ENCODE measurements at regions not wholly inside any gene's neighbourhood (a gene's known extent, or its start where the extent isn't known, plus 50 kb on each side); places are given as distances from the start of the nearest gene placed in this dataset.

- H3K27me3 Mint-ChIP-seq (ENCODE audit: unreplicated experiment), result peaks cover 2% of the 10 kb centered on the region
- no peak overlapping the region for H3K4me3 Mint-ChIP-seq (ENCODE audit: unreplicated experiment)
- no peaks in the 10 kb centered on the region for H3K4me1 Mint-ChIP-seq (ENCODE audit: low read depth, unreplicated experiment)
- H3K9me3 Mint-ChIP-seq (ENCODE audit: unreplicated experiment), result no peaks in the 10 kb centered on the region
- DNase-seq, result no peak
- no peak for TF ChIP-seq CTCF (IDR thresholded peaks at IDR 0.05; ENCODE audit: partially characterized antibody, unreplicated experiment)
- no peak overlapping the region for H3K27ac Mint-ChIP-seq (ENCODE audit: unreplicated experiment)
- no peaks in the 10 kb centered on the region for H3K36me3 Mint-ChIP-seq (ENCODE audit: unreplicated experiment)
These were observed 267.1 kb downstream of the UTP18 start for GRCh38 chr17:51527225-51527982.

DNA sequence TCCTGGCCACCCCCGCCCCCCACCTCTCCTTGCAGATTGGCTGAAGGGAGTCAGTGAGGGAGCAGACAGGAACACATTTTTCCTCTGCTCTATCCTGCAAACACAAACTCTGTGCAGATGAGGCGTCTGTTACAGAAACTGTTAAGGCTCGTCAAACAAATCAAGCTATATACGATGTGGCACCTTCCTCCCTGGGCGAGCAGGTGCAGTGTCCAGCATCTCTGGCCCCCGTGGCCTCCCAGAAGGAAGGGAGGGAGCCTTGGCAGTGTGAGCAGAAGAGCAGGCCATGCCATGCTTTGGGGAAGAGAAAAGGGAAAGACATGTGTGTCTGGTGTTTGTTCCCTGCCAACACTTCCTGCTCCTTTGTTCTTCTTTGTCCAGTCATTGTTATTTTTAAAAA, 267.8 kb downstream of the UTP18 start:
- Mint-ChIP-seq H3K9me3 (ENCODE audit: unreplicated experiment) (no peaks in the 10 kb centered on the region), H3K4me1 (ENCODE audit: low read depth, unreplicated experiment) (no peaks in the 10 kb centered on the region), H3K27ac (ENCODE audit: unreplicated experiment) (no peak overlapping the region), H3K36me3 (ENCODE audit: unreplicated experiment) (no peaks in the 10 kb centered on the region), H3K4me3 (ENCODE audit: unreplicated experiment) (no peak overlapping the region), H3K27me3 (ENCODE audit: unreplicated experiment) (peaks cover 2% of the 10 kb centered on the region)
- TF ChIP-seq CTCF (IDR thresholded peaks at IDR 0.05; ENCODE audit: partially characterized antibody, unreplicated experiment), result no peak
- no peak for DNase-seq

GRCh38 chr17:51533219-51533618, 272.9 kb downstream of the UTP18 start:
- H3K4me1 Mint-ChIP-seq (ENCODE audit: low read depth, unreplicated experiment), result no peaks in the 10 kb centered on the region
- H3K27me3 Mint-ChIP-seq (ENCODE audit: unreplicated experiment), result no peaks in the 10 kb centered on the region
- no peak overlapping the region for H3K27ac Mint-ChIP-seq (ENCODE audit: unreplicated experiment)
- DNase-seq, result no peak
- no peaks in the 10 kb centered on the region for H3K36me3 Mint-ChIP-seq (ENCODE audit: unreplicated experiment)
- no peak overlapping the region for H3K4me3 Mint-ChIP-seq (ENCODE audit: unreplicated experiment)
- no peaks in the 10 kb centered on the region for H3K9me3 Mint-ChIP-seq (ENCODE audit: unreplicated experiment)
- TF ChIP-seq CTCF (IDR thresholded peaks at IDR 0.05; ENCODE audit: partially characterized antibody, unreplicated experiment), result no peak

GRCh38 chr17:51533821-51534220, 273.5 kb downstream of the UTP18 start:
- no peak for DNase-seq
- no peaks in the 10 kb centered on the region for H3K4me1 Mint-ChIP-seq (ENCODE audit: low read depth, unreplicated experiment)
- no peak for TF ChIP-seq CTCF (IDR thresholded peaks at IDR 0.05; ENCODE audit: partially characterized antibody, unreplicated experiment)
- no peak overlapping the region for H3K27ac Mint-ChIP-seq (ENCODE audit: unreplicated experiment)
- no peaks in the 10 kb centered on the region for H3K27me3 Mint-ChIP-seq (ENCODE audit: unreplicated experiment)
- no peaks in the 10 kb centered on the region for H3K9me3 Mint-ChIP-seq (ENCODE audit: unreplicated experiment)
- H3K4me3 Mint-ChIP-seq (ENCODE audit: unreplicated experiment), result no peak overlapping the region
- no peaks in the 10 kb centered on the region for H3K36me3 Mint-ChIP-seq (ENCODE audit: unreplicated experiment)

- Mint-ChIP-seq H3K36me3 (ENCODE audit: unreplicated experiment) (no peaks in the 10 kb centered on the region), H3K9me3 (ENCODE audit: unreplicated experiment) (no peaks in the 10 kb centered on the region), H3K27me3 (ENCODE audit: unreplicated experiment) (no peaks in the 10 kb centered on the region), H3K4me1 (ENCODE audit: low read depth, unreplicated experiment) (no peaks in the 10 kb centered on the region), H3K4me3 (ENCODE audit: unreplicated experiment) (no peak overlapping the region), H3K27ac (ENCODE audit: unreplicated experiment) (no peak overlapping the region)
- TF ChIP-seq CTCF (IDR thresholded peaks at IDR 0.05; ENCODE audit: partially characterized antibody, unreplicated experiment), result no peak
- no peak for DNase-seq
These were observed 276.3 kb downstream of the UTP18 start for GRCh38 chr17:51536627-51537026.

Measured in glutamatergic neuron (in vitro differentiated cells).